Bone marrow (tissue), 2 donors: ENCODE measurements at regions not wholly inside any gene's neighbourhood (a gene's known extent, or its start where the extent isn't known, plus 50 kb on each side); places are given as distances from the start of the nearest gene placed in this dataset.
"Not testable (repeated sequence)": the region's sequence is repeated elsewhere in the genome, so short reads cannot be mapped to it uniquely, and the experiment has no call there.

Source experiments
- DNase-seq, 2 donors: peaks; one replicate each; lab custom pipeline; 2025; lab: John Stamatoyannopoulos, UW

- DNase-seq, result no peak
Observed at GRCh38 chr15:95687686-95688085, 642.8 kb upstream of the NR2F2 start.

DNA sequence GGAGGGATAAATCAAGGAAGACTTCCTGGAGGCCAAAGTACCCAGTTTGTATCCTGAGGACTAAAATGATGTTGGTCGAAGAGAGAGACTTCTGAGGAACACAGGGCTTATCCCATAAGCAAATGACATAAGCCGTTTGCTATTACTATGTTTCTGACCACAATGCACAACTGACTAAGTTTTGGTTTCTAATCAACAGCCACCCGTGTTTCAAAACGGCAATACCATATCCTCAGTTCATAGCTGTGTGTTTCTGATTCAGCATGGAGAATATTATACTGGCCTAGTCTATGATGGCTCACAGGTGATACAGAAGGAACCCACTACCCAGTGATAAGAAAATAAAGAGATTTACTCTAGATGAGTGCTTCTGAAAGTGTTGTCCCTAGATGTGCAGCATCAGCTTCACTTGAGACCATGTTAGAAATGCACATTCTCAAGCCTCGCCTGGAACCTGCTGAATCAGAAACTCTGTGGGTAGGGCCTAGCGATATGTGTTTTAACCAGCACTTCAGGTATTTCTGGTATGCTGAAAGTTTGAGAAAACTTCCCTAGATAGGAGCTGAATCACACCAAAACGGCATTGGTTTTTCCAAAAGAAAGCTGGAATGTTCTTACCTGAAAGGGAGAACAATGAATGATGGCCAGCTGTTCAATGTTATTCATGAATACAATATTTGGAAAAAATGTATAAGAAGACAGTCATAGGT is 639.7 kb upstream of the NR2F2 start:
- no peak for DNase-seq

- DNase-seq, result no peak
Observed at GRCh38 chr15:95693917-95694316, 636.6 kb upstream of the NR2F2 start.

- DNase-seq, result no peak
Observed at GRCh38 chr15:95698230-95698629, 632.3 kb upstream of the NR2F2 start.

GRCh38 chr15:95698951-95699350 is 631.5 kb upstream of the NR2F2 start:
- DNase-seq, result no peak

DNA sequence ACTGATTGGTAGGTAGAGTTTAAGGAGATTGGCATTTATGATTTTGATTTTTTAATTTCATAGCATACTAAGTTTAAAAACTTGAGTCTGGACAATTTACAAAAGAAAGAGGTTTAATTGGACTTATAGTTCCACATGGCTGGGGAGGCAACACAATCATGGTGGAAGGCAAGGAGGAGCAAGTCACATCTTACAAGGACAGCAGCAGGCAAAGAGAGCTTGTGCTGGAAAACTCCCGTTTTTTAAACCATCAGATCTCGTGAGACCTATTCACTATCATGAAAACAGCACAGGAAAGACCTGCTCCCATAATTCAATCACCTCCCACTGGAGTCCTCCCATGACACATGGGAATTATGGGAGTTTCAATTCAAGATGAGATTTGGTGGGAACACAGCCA is 630.9 kb upstream of the NR2F2 start:
- DNase-seq, result no peak

DNA sequence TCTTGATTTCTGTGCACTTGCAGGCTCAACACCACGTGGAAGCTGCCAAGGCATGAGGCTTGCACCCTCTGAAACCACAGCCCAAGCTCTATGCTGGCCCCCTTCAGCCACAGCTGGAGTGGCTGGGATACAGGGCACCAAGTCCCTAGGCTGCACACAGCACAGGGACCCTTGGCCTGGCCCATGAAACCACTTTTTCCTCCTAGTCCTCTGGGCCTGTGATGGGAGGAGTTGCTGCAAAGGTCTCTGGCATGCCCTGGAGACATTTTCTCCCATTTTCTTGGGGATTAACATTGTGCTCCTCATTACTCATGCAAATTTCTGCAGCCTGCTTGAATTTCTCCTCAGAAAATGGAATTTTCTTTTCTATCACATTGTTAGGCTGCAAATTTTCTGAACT is 629.8 kb upstream of the NR2F2 start:
- DNase-seq, result not testable (repeated sequence)

DNA sequence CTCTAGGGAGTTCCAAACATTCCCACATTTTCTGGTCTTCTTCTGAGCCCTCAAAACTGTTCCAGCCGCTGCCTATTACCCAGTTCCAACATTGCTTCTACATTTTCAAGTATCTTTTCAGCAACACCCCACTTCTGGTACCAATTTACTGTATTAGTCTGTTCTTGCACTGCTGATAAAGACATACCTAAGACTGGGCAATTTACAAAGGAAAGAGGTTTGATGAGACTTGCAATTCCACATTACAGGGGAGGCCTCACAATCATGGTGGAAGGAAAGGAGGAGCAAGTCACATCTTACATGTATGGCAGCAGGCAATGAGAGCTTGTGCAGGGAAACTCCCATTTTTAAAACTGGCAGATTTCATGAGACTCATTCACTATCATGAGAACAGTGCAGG is 629.1 kb upstream of the NR2F2 start:
- no peak for DNase-seq

DNA sequence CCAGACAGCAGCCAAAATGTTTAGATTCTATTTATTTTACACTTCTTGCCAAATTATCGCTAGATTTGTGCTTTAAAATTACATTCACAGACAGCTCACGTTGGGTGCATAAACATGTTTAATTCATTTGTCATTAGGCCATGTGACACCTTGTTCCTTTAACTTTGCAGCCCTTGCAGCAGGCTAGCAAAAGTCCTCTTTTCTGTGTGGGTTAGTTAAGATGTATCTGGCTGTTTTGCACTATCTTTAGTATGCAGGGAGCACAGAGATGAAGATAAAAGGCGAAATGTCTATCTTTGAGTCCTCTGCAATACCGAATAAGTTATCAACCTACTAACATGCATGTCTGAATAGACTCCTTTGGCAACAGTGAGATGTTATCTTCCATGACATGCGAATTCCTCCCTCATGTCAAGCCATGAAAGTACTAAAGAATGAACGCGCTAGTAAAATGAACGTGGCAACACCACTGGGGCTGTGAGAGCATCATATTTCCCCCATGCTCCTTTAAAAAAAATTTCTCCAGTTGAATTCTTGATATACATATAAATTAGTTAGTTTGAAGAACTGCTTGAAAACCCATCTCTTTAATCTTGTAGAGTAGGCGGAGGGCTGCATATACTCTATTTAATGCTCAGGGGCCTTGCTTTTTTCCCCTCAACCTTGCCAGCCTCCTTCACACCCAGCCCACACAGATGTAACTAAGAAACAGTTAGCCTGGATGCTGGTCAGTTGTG is 620.4 kb upstream of the NR2F2 start:
- no peak for DNase-seq

- no peak for DNase-seq
Observed at GRCh38 chr15:95712785-95713184, 617.7 kb upstream of the NR2F2 start.

GRCh38 chr15:95713324-95713723 is 617.2 kb upstream of the NR2F2 start:
- no peak for DNase-seq

- DNase-seq, result no peak
Observed at GRCh38 chr15:95715116-95715903, 615.2 kb upstream of the NR2F2 start.

DNA sequence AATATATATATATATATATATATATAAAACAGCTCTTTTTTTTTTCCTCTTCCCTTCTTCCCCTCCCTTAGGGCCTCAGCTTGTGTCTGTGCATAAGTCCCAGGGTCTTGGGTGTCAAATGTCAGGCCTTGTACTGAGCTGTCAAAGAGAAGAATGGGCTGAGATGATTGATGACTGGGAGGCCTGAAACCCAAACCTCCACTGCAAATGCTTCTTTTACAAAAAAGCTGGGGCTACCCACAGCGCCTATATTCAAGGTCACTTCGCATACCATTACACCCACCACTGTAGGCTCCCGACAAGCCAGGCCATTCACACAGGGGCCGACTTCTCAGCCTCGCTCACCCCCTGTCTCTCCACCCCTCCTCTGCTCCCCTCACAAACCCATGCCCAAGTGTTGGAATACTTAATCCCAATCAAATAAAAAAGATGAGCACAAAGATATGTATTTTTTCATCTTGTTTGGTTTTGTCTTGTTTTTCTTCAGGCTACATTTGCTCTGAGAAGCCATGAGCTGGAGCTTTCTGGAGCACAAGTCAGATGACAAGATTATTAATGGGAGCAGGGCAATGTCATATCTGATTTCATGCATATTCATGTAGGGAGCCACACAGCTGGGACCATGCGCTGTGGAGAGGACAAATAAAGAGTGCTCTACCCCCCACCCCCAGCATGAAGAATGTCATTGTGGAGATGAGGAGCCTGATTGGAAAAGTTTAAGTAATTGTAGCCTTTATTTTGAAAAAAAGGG is 614.4 kb upstream of the NR2F2 start:
- no peak for DNase-seq

DNA sequence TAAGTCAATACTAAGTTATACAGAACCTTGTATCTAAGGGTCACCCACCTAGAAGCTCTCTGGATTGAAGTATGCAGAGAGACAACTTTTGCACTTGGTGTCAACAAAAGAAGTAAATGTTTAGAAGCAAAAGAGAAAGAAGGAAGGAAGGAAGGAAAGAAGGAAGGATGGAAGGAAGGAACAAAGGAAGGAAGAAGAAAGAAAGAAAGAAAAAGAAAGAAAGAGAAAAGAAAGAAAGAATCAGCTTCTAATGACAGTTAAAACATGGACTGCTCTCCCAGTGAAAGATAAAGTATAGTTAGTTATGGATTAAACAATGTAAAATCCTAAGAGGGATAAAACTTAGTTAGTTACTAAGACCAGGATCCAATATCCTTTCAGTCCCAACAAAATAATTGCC is 613.8 kb upstream of the NR2F2 start:
- DNase-seq, result no peak

GRCh38 chr15:95718441-95718840 is 612.1 kb upstream of the NR2F2 start:
- no peak for DNase-seq

- no peak for DNase-seq
Observed at GRCh38 chr15:95724908-95725633, 605.4 kb upstream of the NR2F2 start.

GRCh38 chr15:95726891-95727290 is 603.6 kb upstream of the NR2F2 start:
- DNase-seq, result no peak

DNA sequence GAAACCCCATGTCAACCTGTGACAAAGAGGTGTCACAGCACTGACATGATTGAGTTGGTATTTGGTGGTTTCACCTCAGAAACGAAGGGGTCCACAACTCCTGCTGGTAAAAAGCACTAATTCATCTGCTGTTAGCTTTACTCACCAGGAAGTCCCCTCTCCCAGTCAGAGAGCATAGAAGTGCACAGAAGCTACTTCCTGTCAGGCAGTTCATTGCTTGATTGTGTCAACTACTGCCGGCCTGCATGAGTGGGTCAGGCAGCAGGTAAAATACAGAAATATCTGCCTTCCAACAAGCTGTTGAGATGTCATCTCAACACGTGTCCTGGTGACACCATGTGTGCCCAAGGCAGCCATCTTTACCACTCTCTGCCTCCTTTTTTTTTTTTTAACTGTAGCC is 596.6 kb upstream of the NR2F2 start:
- no peak for DNase-seq

- no peak for DNase-seq
Observed at GRCh38 chr15:95734422-95735316, 595.8 kb upstream of the NR2F2 start.

DNA sequence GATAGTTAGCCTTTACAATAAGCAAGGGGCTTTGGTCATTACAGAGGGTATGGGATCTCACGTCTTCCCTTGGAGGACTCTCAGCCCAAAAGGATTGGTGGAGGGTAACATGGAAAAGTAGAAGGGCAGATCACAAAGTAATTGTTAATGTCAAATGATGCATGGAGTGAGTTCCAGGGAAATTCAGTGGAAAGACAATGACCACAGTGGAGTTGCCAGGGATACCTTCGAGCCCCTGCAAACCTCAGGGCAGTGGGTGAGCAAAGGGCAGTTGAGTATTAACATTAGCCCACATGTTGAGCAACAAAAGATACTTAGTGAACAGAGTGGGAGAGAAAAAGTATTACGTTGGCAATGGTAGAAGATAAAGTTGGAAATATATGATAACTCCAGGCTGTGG is 593.4 kb upstream of the NR2F2 start:
- no peak for DNase-seq

DNA sequence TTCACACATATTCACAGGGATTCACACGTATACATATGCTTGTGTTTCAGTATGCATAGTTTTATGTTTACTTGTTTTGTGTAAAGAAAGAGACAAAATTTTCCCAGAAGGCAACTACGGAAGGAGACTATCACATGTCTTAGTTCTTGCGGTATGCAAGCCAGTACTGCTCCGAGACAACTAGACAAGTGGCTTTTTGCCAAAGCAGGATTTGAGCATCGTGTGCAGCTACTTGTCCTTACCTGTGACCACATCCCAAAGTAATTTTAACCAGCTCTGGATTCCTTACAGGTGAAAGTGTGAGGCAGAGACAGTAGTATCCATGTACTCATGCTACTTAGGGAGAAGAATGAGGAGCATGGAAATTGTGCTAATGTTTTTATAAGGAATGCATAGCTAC is 591.4 kb upstream of the NR2F2 start:
- DNase-seq, result no peak
